CD1c-positive myeloid dendritic cell (primary cell): ENCODE measurements at regions not wholly inside any gene's neighbourhood (a gene's known extent, or its start where the extent isn't known, plus 50 kb on each side); places are given as distances from the start of the nearest gene placed in this dataset.

Experiments
- DNase-seq: peaks from one replicate; pipeline ENCODE4 v3.0.0-alpha.2; 2016; ENCODE audit errors: extremely low spot score

- no peak for DNase-seq
Observed at GRCh38 chr1:184219414-184219813, 167.4 kb upstream of the C1orf21 start.

- no peak for DNase-seq
Observed at GRCh38 chr1:184219883-184220282, 166.9 kb upstream of the C1orf21 start.

DNA sequence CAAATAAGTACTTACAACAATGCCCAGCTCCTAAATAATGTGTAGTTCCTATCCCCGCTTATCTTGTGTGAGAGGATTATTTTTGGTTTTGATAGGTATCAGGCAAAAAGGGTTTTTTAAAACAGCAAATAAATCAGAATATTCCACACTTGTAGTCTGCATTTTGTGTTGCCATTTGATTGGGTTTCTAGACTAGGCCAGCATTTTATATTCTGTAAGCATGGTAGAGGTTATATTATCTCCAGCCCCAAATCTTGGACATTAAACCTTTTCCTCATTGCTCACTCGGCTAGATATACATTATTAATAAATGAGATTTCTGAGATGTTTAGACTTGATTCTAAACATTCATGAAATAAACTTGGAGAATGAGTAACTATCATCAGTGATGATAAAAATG, 165.7 kb upstream of the C1orf21 start:
- no peak for DNase-seq

DNA sequence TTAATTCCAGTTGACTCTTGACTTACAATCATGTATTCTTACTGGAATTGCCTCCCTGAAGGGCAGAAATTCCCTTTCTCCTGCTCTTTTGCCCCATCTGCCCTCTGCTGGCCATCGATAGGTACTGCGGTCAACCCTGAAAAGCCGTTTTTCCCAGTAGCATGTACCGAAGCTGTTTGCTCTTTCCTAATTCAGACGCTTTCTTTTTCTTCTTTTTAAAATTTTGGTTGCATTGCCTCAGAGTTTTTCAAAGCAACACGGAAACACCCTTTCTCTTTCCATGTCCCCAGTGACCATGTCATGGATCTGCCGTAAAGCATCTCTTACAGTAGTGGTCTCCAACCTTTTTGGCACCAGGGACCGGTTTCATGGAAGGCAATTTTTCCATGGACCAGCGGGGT, 164.2 kb upstream of the C1orf21 start:
- DNase-seq, result peak; percentile 65

DNA sequence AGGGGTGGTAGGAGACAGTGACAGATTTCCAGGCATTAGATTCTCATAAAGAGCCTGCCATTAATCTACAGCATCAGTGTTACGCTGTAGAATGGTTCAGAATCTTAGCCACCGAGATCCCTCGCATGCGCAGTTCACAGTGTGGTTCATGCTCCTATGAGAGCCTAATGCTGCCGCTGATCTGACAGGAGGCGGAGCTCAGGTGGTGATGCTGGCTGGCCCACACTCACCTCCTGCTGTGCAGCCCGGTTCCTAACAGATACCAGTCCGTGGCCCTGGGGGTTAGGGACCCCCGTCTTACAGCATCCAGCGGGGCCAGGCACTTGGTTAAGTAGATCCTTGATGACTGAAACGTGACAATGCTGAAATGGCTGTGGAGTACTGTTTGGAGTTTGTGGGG, 163.6 kb upstream of the C1orf21 start:
- DNase-seq, result no peak

DNA sequence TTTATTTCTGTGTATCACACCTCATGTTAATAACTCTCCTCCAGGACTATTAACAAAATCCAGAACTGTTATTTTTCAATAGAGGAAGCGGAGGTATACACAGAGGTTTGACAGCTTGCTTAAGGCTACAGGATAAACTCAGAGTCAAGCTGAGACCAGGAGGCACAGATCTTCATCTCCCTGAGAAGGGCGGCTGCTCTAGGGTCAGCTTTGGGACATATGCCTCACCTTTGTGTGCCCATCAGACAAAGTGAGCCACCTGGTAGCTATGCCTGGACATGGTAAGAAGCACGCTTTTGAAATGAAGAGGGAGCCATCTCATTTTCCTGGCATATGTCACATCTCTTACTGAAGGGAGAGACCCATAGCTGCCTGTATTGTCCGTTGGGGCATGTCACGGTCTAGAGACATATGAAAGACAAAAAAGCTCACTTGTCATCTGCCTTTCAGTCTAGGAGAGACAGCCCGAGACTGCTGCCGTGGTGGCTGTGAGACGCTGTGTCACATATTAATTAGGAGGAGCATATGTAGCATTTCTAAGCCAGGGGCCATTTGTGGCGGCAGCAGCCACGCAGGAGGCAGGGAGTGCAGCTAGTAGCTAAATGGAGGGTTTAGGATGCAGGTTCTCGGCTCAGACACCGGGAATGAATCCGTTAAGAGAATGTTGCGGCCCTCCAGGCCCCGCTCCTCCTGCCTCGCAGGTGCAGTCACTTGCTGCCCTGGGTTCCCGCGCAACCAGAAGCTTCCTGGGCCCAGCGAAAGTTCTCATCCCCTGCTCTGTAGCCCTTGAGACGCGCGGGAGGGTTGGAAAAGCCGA, 161.3 kb upstream of the C1orf21 start:
- DNase-seq, result no peak

- no peak for DNase-seq
Observed at GRCh38 chr1:184226100-184226487, 160.7 kb upstream of the C1orf21 start.

DNA sequence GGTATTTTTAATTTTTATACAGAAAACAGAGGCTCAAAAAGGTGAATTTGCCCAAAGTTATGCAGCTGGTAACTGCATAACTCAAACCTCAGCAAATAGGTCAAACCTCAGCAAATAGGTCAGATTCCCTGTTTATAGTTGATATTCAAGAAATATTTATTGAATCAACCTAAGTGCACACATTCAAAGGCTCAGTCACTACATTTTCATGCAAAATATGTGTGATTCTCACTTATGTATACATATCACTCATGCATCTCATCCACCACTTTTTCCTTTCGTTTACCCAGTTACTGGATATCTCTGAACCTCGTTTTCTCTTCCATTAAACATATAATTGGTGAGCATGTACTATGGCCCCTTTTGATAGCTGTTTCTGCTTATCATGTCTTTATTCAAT, 158.3 kb upstream of the C1orf21 start:
- no peak for DNase-seq

GRCh38 chr1:184237588-184237987, 149.2 kb upstream of the C1orf21 start:
- no peak for DNase-seq

- DNase-seq, result no peak
Observed at GRCh38 chr1:184241446-184241845, 145.4 kb upstream of the C1orf21 start.

DNA sequence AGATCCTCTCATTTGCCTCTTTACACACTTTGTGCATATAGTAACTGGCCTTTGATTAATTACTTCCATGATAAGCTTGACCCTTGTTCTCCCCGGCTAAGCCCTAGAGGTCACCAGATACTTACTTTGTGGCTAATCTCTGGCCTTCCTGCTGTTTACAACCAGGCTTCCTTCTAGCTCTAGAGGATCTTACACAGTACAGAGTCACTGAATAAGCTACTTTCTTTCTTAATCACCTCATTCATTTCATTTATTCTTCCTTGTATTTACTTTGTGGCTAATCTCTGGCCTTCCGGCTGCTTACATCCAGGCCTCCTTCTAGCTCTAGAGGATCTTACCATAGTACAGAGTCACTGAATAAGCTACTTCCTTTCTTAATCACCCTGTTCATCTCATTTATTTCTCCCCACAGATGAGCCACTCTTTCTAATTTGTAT, 144.3 kb upstream of the C1orf21 start:
- DNase-seq, result no peak

GRCh38 chr1:184244962-184245361, 141.9 kb upstream of the C1orf21 start:
- DNase-seq, result no peak

- DNase-seq, result no peak
Observed at GRCh38 chr1:184247671-184248070, 139.2 kb upstream of the C1orf21 start.

- no peak for DNase-seq
Observed at GRCh38 chr1:184253921-184254320, 132.9 kb upstream of the C1orf21 start.

- DNase-seq, result no peak
Observed at GRCh38 chr1:184254849-184255248, 132.0 kb upstream of the C1orf21 start.

DNA sequence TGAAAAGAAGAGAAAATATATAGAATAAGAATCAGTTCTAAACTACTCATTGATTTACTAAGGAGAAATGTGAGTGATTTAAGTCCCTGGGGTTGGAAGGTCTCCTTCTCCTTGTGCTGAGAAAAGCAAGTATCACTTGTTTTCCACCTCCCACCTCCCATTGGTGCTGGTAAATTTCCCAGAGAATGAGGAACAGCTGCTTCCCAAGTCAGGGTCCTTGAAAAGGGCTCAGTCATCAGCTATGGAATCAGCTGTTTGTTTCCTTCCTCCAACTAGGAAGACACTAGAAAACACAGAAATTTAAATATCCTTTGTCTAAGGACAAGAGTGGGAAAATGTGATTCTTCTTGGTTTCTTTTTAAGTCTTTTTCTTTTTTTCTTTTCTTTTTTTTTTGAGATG, 131.3 kb upstream of the C1orf21 start:
- DNase-seq, result no peak

DNA sequence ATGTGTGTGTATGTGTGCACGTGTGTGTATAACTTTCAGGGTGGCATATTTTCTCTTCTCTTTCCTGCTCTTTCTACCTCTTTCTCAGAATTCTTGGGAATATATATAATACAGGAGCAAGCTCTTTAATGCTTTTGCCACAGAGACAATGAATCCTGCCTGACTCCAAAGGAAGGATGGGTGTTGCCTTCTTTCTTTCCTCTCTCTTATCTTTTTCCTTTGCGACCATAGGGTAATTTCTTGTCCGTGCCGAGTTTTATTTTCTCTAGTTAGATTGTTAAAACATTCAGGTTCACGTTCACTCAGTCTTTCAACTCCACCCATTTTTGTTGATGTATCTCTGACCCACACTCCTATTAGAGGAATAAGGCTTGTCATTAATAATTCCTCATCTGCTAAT, 129.0 kb upstream of the C1orf21 start:
- DNase-seq, result no peak

GRCh38 chr1:184258525-184258924, 128.3 kb upstream of the C1orf21 start:
- DNase-seq, result no peak

DNA sequence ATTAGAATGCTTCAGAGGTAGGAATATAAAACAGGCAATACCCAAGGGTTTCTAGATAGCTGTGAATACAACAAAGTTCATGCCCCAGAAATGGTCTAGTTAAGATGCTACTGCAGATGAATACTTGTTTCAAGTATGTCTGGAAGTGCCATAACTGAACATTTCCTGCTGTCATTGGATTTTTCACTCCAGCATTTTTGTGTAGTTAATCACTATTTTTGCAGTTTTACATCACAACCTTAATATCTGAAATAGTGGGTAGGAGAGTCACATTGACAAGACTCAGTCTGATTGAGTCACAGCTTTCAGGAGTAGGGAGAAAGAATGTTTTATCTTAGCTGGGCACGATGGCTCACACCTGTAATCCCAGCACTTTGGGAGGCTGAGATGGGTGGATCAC, 126.4 kb upstream of the C1orf21 start:
- no peak for DNase-seq

DNA sequence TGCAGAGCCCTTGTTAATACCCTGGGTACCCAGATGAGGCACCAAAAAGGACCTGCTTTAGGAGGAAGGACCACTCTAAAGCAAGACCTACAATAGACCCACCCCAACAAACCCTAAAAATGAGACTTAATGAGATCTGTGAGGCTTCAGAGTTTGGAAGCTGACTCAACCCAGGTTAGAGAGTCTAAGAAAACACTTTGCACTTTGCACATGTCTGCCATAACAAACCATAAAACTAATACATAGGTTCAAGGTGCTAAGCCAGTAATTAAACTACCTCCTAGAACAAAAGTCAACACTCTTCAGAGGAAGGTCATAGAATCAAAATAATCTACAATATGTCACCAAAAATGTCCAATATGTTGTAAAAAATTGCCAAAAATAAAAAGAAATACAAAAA, 124.7 kb upstream of the C1orf21 start:
- no peak for DNase-seq

- no peak for DNase-seq
Observed at GRCh38 chr1:184267747-184268146, 119.1 kb upstream of the C1orf21 start.

DNA sequence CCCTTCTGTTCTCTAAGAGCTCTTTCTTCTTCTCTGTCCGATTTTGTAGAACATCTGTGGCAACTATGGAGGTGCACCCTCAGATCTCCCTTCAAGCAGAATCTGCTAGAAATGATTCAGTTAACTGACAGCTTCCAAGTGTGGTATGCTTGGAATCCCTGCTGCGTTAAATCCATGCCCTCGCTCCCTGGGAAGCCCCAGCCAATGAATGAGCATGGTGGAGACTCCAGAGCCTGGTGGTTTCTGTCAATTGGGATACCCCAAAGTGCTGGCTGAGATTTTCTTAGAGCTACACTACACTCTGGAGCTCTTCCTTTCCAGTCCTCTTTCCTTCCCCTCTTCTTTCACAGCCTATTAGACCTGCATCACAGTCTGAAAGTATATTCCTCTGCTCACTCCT, 116.3 kb upstream of the C1orf21 start:
- DNase-seq, result no peak

DNA sequence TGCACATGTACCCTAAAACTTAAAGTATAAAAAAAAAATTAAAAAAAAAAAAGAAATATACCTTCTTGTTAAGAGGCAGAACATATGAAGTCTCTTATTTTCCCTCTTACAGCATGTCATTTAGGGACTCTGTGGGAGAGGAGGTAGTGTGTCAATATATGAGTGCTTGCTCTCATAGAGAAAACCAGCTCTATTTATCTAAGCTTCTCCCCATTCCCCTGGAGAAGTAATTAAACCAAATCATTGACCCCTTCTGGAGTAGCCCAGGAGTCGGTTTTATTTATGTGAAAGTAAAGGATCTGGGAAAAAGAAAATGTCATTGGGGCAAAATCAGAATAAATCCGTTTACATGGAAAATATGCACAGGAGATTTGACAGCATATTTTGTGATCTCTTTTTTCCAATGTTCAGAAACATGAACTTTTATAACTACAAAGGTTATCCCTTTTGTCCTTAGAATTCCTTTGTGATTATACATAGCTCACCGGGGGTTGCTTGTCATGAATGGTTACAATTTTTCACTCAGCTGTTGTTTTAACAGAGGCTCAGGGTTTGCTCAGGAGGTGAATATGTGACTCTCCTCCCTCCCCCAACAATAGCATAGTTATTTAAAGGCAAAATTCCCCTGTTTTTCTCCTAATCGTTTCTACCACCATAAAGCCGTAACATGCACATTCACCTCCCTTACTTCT, 114.5 kb upstream of the C1orf21 start:
- DNase-seq, result no peak
